ENCODE measurements at regions not wholly inside any gene's neighbourhood (a gene's known extent, or its start where the extent isn't known, plus 50 kb on each side); places are given as distances from the start of the nearest gene placed in this dataset.

GRCh38 chr9:79977074-79977435 lies 405.3 kb downstream of the TLE4 start:
- intact Hi-C loops (cut with DNase I), result no loop called here
- DNase-seq (ENCODE audit: low spot score) (no peak), ATAC-seq (peak; percentile 39)

- intact Hi-C loops (cut with DNase I), result no loop called here
- no peak for DNase-seq (ENCODE audit: low spot score)
Observed at GRCh38 chr9:79976257-79977073, 404.7 kb downstream of the TLE4 start.

DNA sequence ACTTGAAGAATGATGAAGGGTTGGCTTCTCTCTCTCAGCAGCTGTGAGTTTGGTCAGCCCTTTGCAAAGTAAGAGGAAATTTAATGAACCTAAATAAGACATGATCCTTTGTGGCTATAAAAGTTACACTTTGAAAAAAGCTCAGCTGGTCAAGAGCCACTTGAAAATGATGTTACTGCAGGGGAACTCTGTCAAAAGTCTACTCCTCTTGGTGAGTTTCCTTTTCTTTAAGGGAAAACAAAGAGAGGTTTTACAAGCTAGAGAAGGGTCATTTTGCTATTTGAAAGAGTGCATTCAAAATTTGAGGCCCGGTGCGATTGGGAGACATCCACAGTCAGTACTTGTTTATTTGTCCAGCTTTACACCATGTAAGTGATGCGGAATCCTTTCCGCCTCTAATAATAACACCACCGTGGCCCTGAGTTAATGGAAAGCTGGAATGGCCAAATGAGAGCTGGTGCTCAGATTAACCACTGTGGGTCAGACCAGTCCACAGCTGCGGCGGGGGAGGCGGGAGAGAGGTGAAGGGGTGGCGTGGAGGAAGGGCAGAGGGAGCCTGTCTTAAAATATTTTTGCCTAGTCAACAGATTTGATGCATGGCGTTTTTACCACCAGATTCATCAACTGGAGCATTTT lies 404.0 kb downstream of the TLE4 start:
- ATAC-seq (peak; percentile 91), DNase-seq (ENCODE audit: low spot score) (peak; percentile 69)
- intact Hi-C loops (cut with DNase I), result no loop called here

More at GRCh38 chr9:79976257-79977073, 404.7 kb downstream of the TLE4 start:
- no peak for ATAC-seq

DNA sequence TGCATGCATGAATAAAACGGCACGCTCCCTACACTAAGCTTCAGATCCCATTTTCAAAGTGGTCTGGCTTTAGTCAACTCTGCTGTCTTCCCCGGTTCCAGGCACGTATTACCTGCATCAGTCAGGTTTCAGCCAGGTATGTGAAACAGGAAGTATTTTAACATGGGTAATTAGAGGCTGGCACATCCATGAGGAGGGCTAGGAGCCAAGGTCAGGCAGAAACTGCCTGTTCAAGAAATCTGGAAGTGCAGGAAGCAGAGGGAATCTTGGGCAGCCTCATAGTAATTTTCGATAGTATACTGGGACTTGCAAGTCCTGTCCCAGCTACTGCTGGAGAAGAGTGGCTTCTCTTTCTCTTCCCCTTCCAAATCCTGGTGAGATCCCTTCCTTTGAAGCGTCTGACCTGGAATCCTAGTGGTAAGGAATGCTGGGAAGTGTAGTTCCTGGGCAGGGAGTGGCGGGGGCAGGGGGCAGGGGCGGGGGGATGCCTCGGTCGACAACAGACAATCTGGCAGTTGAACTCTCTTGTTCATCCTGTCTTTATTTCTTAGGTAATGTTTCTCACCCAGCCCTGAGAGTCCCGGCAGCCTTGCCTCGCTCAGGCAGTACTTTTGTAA lies 403.1 kb downstream of the TLE4 start:
- ATAC-seq (no peak), DNase-seq (ENCODE audit: low spot score) (no peak)
- intact Hi-C loops (cut with DNase I), result loop anchor here (5.0 kb wide), 1 partner anchor 1202 kb away; no protein-coding TSS in a partner anchor

- ATAC-seq (no peak), DNase-seq (ENCODE audit: low spot score) (no peak)
- intact Hi-C loops (cut with DNase I), result loop anchor here (5.0 kb wide), 1 partner anchor 1204 kb away; no protein-coding TSS in a partner anchor
Observed at GRCh38 chr9:79973627-79974026, 401.9 kb downstream of the TLE4 start.

DNA sequence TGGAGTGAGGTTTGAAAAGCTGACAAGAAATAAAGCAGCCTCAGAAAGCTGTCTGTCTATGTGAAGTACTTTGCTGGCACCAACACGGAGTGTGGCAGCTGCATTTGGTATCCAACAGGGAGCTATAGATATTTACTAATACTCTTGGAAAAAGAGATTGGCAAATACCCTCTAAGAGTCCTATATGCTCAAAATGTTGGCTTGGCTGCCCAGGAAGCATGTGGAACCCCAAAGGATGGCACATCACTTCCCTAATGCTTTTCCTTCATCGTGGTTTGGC lies 398.3 kb downstream of the TLE4 start:
- intact Hi-C loops (cut with DNase I), result loop anchor here (5.0 kb wide), 1 partner anchor 1207 kb away; no protein-coding TSS in a partner anchor
- no peak for ATAC-seq
- no peak for DNase-seq (ENCODE audit: low spot score)

GRCh38 chr9:79969393-79970145 lies 397.8 kb downstream of the TLE4 start:
- no peak for DNase-seq (ENCODE audit: low spot score)
- intact Hi-C loops (cut with DNase I), result loop anchor here (5.0 kb wide), 1 partner anchor 1208 kb away; no protein-coding TSS in a partner anchor

DNA sequence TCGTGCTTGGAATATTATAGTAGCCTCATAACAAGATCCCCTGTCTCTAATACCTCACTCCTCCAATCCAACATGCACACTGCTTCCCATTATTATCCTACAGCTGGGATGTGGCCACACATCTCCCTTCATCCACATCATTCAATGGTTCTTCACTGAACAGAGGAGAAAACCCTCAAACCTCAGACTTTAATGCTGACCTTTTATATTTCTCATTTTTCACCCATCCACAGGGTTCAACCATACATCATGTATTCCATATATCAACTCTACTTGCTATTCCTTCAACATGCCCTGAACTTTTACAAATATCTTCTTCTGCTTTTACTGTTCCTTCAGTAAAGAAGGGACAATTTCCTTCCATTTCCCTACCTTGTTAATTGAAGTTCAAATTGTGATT lies 396.8 kb downstream of the TLE4 start:
- intact Hi-C loops (cut with DNase I), result no loop called here
- no peak for ATAC-seq
- no peak for DNase-seq (ENCODE audit: low spot score)

More at GRCh38 chr9:79969393-79970145, 397.8 kb downstream of the TLE4 start:
- ATAC-seq, result no peak

GRCh38 chr9:79962836-79963235 lies 391.1 kb downstream of the TLE4 start:
- intact Hi-C loops (cut with DNase I), result loop anchor here (5.0 kb wide), 1 partner anchor 1234 kb away; no protein-coding TSS in a partner anchor
- ATAC-seq, result no peak

DNA sequence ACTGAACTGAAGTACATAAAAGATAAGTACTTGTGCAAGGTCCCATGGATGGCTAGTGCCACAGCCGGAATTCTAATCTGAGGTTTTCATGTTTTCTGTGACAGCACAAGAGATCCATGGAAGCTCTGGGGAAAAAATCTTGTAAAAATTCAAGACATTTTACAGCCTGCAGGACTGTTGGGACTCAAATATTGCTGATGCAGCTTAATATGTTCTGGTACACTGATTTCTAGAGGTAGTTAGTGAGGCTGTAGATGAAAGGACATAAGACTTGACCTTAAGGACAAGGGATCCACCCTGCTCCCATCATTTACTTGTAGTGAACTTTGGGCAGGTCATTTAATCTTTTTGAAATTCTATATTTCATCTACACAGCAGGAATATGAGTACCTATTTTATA lies 390.4 kb downstream of the TLE4 start:
- ATAC-seq (no peak), DNase-seq (ENCODE audit: low spot score) (no peak)
- intact Hi-C loops (cut with DNase I), result loop anchor here (5.0 kb wide), 1 partner anchor 1235 kb away; no protein-coding TSS in a partner anchor

More at GRCh38 chr9:79962836-79963235, 391.1 kb downstream of the TLE4 start:
- DNase-seq (ENCODE audit: low spot score), result no peak

GRCh38 chr9:79955300-79955699 lies 383.5 kb downstream of the TLE4 start:
- intact Hi-C loops (cut with DNase I), result no loop called here
- DNase-seq (ENCODE audit: low spot score) (no peak), ATAC-seq (no peak)

- intact Hi-C loops (cut with DNase I), result no loop called here
- no peak for DNase-seq (ENCODE audit: low spot score)
- no peak for ATAC-seq
Observed at GRCh38 chr9:79953908-79954307, 382.1 kb downstream of the TLE4 start.

GRCh38 chr9:79952401-79952800 lies 380.6 kb downstream of the TLE4 start:
- no peak for DNase-seq (ENCODE audit: low spot score)
- no peak for ATAC-seq
- intact Hi-C loops (cut with DNase I), result no loop called here

DNA sequence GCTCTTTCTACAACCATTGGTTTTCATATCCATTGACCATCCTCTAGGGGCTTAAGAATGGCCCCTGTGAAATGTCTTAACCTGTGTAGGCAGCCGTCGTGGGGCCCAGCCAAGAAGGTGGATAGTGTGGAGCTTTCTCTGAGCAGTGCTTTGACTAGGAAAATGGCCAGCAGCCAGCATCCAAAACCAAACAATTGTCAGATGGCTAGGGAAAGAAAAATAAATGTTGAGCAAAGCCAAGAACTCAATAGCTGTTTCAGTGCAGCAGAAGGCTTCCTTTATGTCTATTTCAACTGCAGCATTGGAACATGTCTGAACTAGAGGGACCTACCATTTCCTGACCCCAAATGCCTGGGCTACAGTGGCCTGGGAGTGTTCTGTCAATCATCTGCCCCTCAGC lies 374.9 kb downstream of the TLE4 start:
- ATAC-seq, result peak; percentile 66
- peak; percentile 61 for DNase-seq (ENCODE audit: low spot score)
- intact Hi-C loops (cut with DNase I), result no loop called here

DNA sequence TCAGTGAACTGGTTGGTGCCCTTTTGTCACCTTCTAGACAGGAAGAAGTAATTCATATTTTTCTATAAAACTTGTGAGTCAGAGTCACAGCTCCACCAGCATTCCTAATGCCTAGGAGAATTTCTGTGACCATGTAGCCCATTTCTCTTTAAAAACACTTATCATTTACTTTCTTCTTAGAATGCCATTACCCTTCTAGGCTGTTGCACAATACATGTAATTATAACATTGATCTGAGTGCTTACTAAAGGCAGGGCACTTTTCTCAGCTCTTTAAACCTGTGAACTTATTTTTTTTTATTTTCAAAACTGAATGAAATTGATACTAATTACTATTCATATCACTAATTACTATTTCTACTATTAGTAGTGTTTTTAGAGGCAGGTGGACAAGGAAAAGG lies 373.7 kb downstream of the TLE4 start:
- ATAC-seq (no peak), DNase-seq (ENCODE audit: low spot score) (no peak)
- intact Hi-C loops (cut with DNase I), result no loop called here

DNA sequence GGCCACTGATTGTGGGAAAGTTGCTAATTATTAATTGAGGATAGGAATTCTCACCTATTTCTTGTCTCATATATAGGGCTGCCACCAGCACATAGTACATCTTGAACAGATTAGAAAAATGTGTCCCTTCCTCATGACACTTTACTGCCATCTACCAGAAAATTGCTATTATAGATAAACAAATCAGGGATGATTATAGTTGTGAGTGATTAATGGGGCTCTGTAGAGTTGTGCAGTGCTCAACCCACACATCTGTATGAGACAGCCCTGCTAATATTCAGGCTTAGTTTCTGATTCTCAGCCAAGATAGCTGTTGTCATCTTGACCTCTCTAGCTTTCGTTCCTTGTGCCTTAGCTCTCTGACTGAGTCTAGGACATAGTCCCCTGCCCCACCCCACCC lies 373.3 kb downstream of the TLE4 start:
- DNase-seq (ENCODE audit: low spot score) (no peak), ATAC-seq (no peak)
- intact Hi-C loops (cut with DNase I), result no loop called here

- DNase-seq (ENCODE audit: low spot score) (no peak), ATAC-seq (no peak)
- intact Hi-C loops (cut with DNase I), result no loop called here
Observed at GRCh38 chr9:79940919-79941318, 369.2 kb downstream of the TLE4 start.

DNA sequence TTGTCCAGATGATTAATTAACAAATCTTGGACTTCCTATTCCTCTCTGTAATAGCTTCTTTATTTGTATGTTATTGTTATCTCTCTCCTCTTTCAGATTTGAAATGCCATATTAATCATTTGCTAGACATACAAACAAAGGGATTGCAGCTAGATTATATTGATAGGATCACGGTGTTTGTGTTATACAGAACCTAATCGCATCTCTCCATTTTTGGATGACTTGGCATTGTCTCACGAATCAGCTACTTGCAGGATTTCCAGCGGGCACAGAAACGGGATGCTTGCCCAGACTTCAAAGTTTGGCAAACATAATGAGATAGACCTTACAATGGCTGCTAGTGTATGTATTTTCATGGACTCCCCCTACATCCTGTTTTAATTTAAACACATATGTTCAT lies 368.1 kb downstream of the TLE4 start:
- no peak for ATAC-seq
- no peak for DNase-seq (ENCODE audit: low spot score)
- intact Hi-C loops (cut with DNase I), result no loop called here

GRCh38 chr9:79936336-79936735 lies 364.6 kb downstream of the TLE4 start:
- ATAC-seq (no peak), DNase-seq (ENCODE audit: low spot score) (no peak)
- intact Hi-C loops (cut with DNase I), result no loop called here
